ENCODE measurements at regions not wholly inside any gene's neighbourhood (a gene's known extent, or its start where the extent isn't known, plus 50 kb on each side); places are given as distances from the start of the nearest gene placed in this dataset.

DNA sequence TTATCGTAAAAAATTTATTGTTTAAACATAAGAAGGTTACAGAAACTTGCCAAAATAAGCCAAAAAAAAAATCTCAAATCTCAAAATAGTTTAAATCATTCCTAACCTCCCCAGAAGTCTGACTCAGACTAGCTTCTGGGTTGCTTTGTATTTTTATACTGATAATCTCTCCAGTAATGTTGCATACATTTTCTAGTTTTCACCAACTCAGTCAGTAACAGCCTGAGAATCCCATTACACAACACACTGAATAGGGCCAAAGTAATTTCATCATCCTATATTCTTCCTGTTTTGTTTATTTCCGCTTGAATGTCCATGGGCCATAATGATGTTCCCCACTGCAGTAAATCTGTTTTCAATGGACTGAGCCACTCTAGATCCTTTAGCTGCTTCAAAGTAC is 478.5 kb downstream of the GPAM start:
- Histone ChIP-seq H2AFZ (ENCODE audit: low read depth) (no peak overlapping the region), H4K20me1 (ENCODE audit: insufficient read depth) (no peaks in the 10 kb centered on the region), H3K4me1 (ENCODE audit: low read depth, poor library complexity, severe bottlenecking) (no peaks in the 10 kb centered on the region), H3K27ac (no peak overlapping the region), H3K9ac (no peak overlapping the region), H3K79me2 (ENCODE audit: insufficient read depth, low read depth) (no peaks in the 10 kb centered on the region), H3K4me3 (IDR thresholded peaks at IDR 0.05; ENCODE audit: insufficient read depth, low read depth, low read length) (no peak overlapping the region), H3K27me3 (ENCODE audit: insufficient read depth, low read depth) (no peaks in the 10 kb centered on the region), H3K4me2 (no peak overlapping the region), H3K36me3 (ENCODE audit: insufficient read depth) (no peaks in the 10 kb centered on the region)
- TF ChIP-seq, protein P1, sequence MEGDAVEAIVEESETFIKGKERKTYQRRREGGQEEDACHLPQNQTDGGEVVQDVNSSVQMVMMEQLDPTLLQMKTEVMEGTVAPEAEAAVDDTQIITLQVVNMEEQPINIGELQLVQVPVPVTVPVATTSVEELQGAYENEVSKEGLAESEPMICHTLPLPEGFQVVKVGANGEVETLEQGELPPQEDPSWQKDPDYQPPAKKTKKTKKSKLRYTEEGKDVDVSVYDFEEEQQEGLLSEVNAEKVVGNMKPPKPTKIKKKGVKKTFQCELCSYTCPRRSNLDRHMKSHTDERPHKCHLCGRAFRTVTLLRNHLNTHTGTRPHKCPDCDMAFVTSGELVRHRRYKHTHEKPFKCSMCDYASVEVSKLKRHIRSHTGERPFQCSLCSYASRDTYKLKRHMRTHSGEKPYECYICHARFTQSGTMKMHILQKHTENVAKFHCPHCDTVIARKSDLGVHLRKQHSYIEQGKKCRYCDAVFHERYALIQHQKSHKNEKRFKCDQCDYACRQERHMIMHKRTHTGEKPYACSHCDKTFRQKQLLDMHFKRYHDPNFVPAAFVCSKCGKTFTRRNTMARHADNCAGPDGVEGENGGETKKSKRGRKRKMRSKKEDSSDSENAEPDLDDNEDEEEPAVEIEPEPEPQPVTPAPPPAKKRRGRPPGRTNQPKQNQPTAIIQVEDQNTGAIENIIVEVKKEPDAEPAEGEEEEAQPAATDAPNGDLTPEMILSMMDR (conservative IDR thresholded peaks at IDR 0.05; ENCODE audit: low read depth, low read length), result no peak

DNA sequence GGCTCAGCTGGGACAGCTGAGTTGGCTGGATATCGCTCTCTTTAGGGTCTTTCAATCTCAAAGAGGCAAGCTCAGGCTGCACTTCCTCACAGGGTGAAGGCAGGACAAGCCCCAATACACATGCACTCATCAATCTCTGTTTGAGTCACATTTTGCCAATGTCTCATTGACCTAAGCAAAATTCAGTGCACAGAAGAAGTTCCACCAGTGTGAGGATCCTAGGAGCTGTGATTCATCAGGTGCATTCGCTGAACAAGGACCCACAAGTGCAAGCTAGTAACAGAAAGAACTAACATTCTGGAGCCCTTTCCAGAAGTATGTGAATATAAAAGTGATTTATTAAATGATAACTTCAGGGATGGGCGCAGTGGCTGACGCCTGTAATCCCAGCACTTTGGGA is 477.2 kb downstream of the GPAM start:
- H3K27ac ChIP-seq, result no peak overlapping the region
- H2AFZ ChIP-seq (ENCODE audit: low read depth), result no peak overlapping the region
- no peak overlapping the region for H3K4me2 ChIP-seq
- H3K4me1 ChIP-seq (ENCODE audit: low read depth, poor library complexity, severe bottlenecking), result no peaks in the 10 kb centered on the region
- no peaks in the 10 kb centered on the region for H3K79me2 ChIP-seq (ENCODE audit: insufficient read depth, low read depth)
- no peak overlapping the region for H3K4me3 ChIP-seq (IDR thresholded peaks at IDR 0.05; ENCODE audit: insufficient read depth, low read depth, low read length)
- no peak overlapping the region for H3K9ac ChIP-seq
- no peaks in the 10 kb centered on the region for H4K20me1 ChIP-seq (ENCODE audit: insufficient read depth)
- no peaks in the 10 kb centered on the region for H3K27me3 ChIP-seq (ENCODE audit: insufficient read depth, low read depth)
- no peaks in the 10 kb centered on the region for H3K36me3 ChIP-seq (ENCODE audit: insufficient read depth)
- TF ChIP-seq, protein P1 (conservative IDR thresholded peaks at IDR 0.05; ENCODE audit: low read depth, low read length), result no peak

DNA sequence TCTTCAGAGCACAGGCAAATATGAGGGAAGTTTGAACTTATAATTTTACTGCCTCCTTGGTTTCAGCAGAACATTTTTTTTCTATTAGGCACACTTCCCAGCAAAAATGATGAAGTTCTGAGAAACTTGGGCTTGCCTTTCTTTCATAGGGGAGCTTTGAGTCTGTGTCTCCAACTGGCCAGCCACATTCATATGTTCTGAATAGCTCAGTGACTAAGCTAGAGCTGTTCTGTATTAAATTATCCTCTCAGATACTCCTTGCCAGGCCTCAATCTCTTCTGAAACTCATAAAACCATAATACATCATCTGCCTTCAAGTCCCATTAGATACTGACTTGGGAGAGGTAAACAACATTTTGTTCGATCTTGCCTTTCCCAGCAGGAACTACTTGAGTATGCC is 476.5 kb downstream of the GPAM start:
- TF ChIP-seq, protein P1 (conservative IDR thresholded peaks at IDR 0.05; ENCODE audit: low read depth, low read length), result no peak
- Histone ChIP-seq H3K4me3 (IDR thresholded peaks at IDR 0.05; ENCODE audit: insufficient read depth, low read depth, low read length) (no peak overlapping the region), H4K20me1 (ENCODE audit: insufficient read depth) (no peaks in the 10 kb centered on the region), H3K36me3 (ENCODE audit: insufficient read depth) (no peaks in the 10 kb centered on the region), H3K79me2 (ENCODE audit: insufficient read depth, low read depth) (no peaks in the 10 kb centered on the region), H3K4me1 (ENCODE audit: low read depth, poor library complexity, severe bottlenecking) (no peaks in the 10 kb centered on the region), H3K27me3 (ENCODE audit: insufficient read depth, low read depth) (no peaks in the 10 kb centered on the region), H2AFZ (ENCODE audit: low read depth) (no peak overlapping the region), H3K9ac (no peak overlapping the region), H3K4me2 (no peak overlapping the region), H3K27ac (no peak overlapping the region)

DNA sequence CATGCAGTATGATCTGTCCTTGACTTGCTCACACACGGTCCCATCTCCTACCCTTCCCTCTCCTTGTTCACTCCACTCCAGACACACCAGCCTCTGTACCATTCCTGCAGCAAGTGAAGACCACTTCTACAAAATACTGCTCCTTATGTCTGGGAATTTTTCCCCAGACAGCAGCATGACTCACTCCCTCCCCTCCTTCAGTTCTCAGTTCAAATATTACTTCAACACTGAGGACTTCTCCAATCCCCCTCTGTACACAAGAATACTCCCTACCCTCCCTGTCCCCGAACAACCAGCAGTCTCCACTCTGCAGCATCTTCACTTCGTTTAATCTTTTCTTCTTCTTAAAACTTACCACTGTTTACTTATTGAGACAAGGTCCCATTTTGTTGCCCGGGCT is 474.0 kb downstream of the GPAM start:
- no peak overlapping the region for H3K4me3 ChIP-seq (IDR thresholded peaks at IDR 0.05; ENCODE audit: insufficient read depth, low read depth, low read length)
- H3K4me1 ChIP-seq (ENCODE audit: low read depth, poor library complexity, severe bottlenecking), result no peaks in the 10 kb centered on the region
- no peak overlapping the region for H2AFZ ChIP-seq (ENCODE audit: low read depth)
- H3K27ac ChIP-seq, result no peak overlapping the region
- H3K79me2 ChIP-seq (ENCODE audit: insufficient read depth, low read depth), result no peaks in the 10 kb centered on the region
- no peaks in the 10 kb centered on the region for H4K20me1 ChIP-seq (ENCODE audit: insufficient read depth)
- H3K4me2 ChIP-seq, result no peak overlapping the region
- H3K9ac ChIP-seq, result no peak overlapping the region
- H3K27me3 ChIP-seq (ENCODE audit: insufficient read depth, low read depth), result no peaks in the 10 kb centered on the region
- no peaks in the 10 kb centered on the region for H3K36me3 ChIP-seq (ENCODE audit: insufficient read depth)
- TF ChIP-seq, protein P1 (conservative IDR thresholded peaks at IDR 0.05; ENCODE audit: low read depth, low read length), result no peak

DNA sequence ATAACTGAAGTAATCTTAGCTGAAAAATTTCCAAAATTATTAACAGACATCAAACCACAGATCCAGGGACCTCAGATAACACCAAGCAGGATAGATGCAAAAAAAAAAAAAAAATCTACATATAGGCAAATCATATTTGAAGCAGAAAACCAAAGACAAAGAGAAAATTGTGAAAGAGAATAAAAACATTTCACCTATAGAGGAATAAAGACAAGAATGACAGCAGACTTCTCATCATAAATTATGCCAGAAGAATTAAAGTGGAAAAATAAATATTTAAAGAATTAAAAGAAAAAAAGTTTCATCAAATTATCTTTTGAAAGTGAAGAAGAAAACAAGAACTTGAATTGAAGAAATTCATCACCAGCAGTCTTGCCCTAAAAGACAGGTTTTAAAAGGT is 467.5 kb downstream of the GPAM start:
- TF ChIP-seq, protein P1 (conservative IDR thresholded peaks at IDR 0.05; ENCODE audit: low read depth, low read length), result no peak
- no peak overlapping the region for H3K27ac ChIP-seq
- H3K27me3 ChIP-seq (ENCODE audit: insufficient read depth, low read depth), result no peaks in the 10 kb centered on the region

More for the DNA sequence above, 467.5 kb downstream of the GPAM start:
- H3K4me3 ChIP-seq (IDR thresholded peaks at IDR 0.05; ENCODE audit: insufficient read depth, low read depth, low read length), result no peak overlapping the region
- no peak overlapping the region for H3K9ac ChIP-seq
- no peak overlapping the region for H2AFZ ChIP-seq (ENCODE audit: low read depth)
- H4K20me1 ChIP-seq (ENCODE audit: insufficient read depth), result no peaks in the 10 kb centered on the region
- H3K4me1 ChIP-seq (ENCODE audit: low read depth, poor library complexity, severe bottlenecking), result no peaks in the 10 kb centered on the region
- no peak overlapping the region for H3K4me2 ChIP-seq
- H3K36me3 ChIP-seq (ENCODE audit: insufficient read depth), result no peaks in the 10 kb centered on the region
- no peaks in the 10 kb centered on the region for H3K79me2 ChIP-seq (ENCODE audit: insufficient read depth, low read depth)

All from KMS-11 (cell line).